ENCODE measurements at regions not wholly inside any gene's neighbourhood (a gene's known extent, or its start where the extent isn't known, plus 50 kb on each side); places are given as distances from the start of the nearest gene placed in this dataset.

- BruUV-seq (replicated peaks) = no TSS peak
- CTCF ChIA-PET = no interaction called here
Measured at GRCh38 chr11:45393334-45393733, 107.2 kb upstream of the SYT13 start.

GRCh38 chr11:45392591-45393091, 106.5 kb upstream of the SYT13 start:
- H3K36me3 Mint-ChIP-seq (ENCODE audit: insufficient read depth, unreplicated experiment) = no peaks in the 10 kb centered on the region
- no peak for TF ChIP-seq CTCF (IDR thresholded peaks at IDR 0.05; ENCODE audit: unreplicated experiment)
- CTCF ChIA-PET = no interaction called here
- no peak for DNase-seq
- peaks cover 98% of the 10 kb centered on the region for H3K27me3 Mint-ChIP-seq (ENCODE audit: unreplicated experiment)
- no peak overlapping the region for H3K4me3 Mint-ChIP-seq (ENCODE audit: low read depth, unreplicated experiment)
- no peaks in the 10 kb centered on the region for H3K9me3 Mint-ChIP-seq (ENCODE audit: low read depth, unreplicated experiment)
- no peaks in the 10 kb centered on the region for H3K4me1 Mint-ChIP-seq (ENCODE audit: low read depth, unreplicated experiment)
- H3K27ac Mint-ChIP-seq (ENCODE audit: unreplicated experiment) = no peak overlapping the region
- no TSS peak for BruUV-seq (replicated peaks)
- intact Hi-C loops (cut with micrococcal nuclease; ENCODE audit: unreplicated experiment) = no loop called here

More at GRCh38 chr11:45393334-45393733, 107.2 kb upstream of the SYT13 start:
- H3K9me3 Mint-ChIP-seq (ENCODE audit: low read depth, unreplicated experiment) = no peaks in the 10 kb centered on the region
- intact Hi-C loops (cut with micrococcal nuclease; ENCODE audit: unreplicated experiment) = no loop called here
- peaks cover 96% of the 10 kb centered on the region for H3K27me3 Mint-ChIP-seq (ENCODE audit: unreplicated experiment)
- H3K27ac Mint-ChIP-seq (ENCODE audit: unreplicated experiment) = no peak overlapping the region
- H3K4me3 Mint-ChIP-seq (ENCODE audit: low read depth, unreplicated experiment) = no peak overlapping the region
- H3K36me3 Mint-ChIP-seq (ENCODE audit: insufficient read depth, unreplicated experiment) = no peaks in the 10 kb centered on the region
- DNase-seq = no peak
- TF ChIP-seq CTCF (IDR thresholded peaks at IDR 0.05; ENCODE audit: unreplicated experiment) = no peak
- H3K4me1 Mint-ChIP-seq (ENCODE audit: low read depth, unreplicated experiment) = no peaks in the 10 kb centered on the region

- Mint-ChIP-seq H3K27me3 (ENCODE audit: unreplicated experiment) (peaks cover 100% of the 10 kb centered on the region), H3K36me3 (ENCODE audit: insufficient read depth, unreplicated experiment) (no peaks in the 10 kb centered on the region), H3K4me1 (ENCODE audit: low read depth, unreplicated experiment) (no peaks in the 10 kb centered on the region), H3K27ac (ENCODE audit: unreplicated experiment) (no peak overlapping the region), H3K4me3 (ENCODE audit: low read depth, unreplicated experiment) (no peak overlapping the region), H3K9me3 (ENCODE audit: low read depth, unreplicated experiment) (no peaks in the 10 kb centered on the region)
- CTCF ChIA-PET = no interaction called here
- BruUV-seq (replicated peaks) = no TSS peak
- intact Hi-C loops (cut with micrococcal nuclease; ENCODE audit: unreplicated experiment) = no loop called here
- TF ChIP-seq CTCF (IDR thresholded peaks at IDR 0.05; ENCODE audit: unreplicated experiment) = no peak
- DNase-seq = no peak
Measured at GRCh38 chr11:45392154-45392553, 106.0 kb upstream of the SYT13 start.

- H3K27me3 Mint-ChIP-seq (ENCODE audit: unreplicated experiment) = peaks cover 100% of the 10 kb centered on the region
Measured at GRCh38 chr11:45391168-45391850, 105.2 kb upstream of the SYT13 start.

More at GRCh38 chr11:45391168-45391850, 105.2 kb upstream of the SYT13 start:
- CTCF ChIA-PET = no interaction called here
- no peak for TF ChIP-seq CTCF (IDR thresholded peaks at IDR 0.05; ENCODE audit: unreplicated experiment)
- intact Hi-C loops (cut with micrococcal nuclease; ENCODE audit: unreplicated experiment) = no loop called here
- no peaks in the 10 kb centered on the region for H3K36me3 Mint-ChIP-seq (ENCODE audit: insufficient read depth, unreplicated experiment)
- no TSS peak for BruUV-seq (replicated peaks)
- no peak overlapping the region for H3K27ac Mint-ChIP-seq (ENCODE audit: unreplicated experiment)
- H3K9me3 Mint-ChIP-seq (ENCODE audit: low read depth, unreplicated experiment) = no peaks in the 10 kb centered on the region
- DNase-seq = no peak
- no peaks in the 10 kb centered on the region for H3K4me1 Mint-ChIP-seq (ENCODE audit: low read depth, unreplicated experiment)
- H3K4me3 Mint-ChIP-seq (ENCODE audit: low read depth, unreplicated experiment) = no peak overlapping the region

Data from Calu3 (cell line).